ENCODE measurements at regions not wholly inside any gene's neighbourhood (a gene's known extent, or its start where the extent isn't known, plus 50 kb on each side); places are given as distances from the start of the nearest gene placed in this dataset.

DNA sequence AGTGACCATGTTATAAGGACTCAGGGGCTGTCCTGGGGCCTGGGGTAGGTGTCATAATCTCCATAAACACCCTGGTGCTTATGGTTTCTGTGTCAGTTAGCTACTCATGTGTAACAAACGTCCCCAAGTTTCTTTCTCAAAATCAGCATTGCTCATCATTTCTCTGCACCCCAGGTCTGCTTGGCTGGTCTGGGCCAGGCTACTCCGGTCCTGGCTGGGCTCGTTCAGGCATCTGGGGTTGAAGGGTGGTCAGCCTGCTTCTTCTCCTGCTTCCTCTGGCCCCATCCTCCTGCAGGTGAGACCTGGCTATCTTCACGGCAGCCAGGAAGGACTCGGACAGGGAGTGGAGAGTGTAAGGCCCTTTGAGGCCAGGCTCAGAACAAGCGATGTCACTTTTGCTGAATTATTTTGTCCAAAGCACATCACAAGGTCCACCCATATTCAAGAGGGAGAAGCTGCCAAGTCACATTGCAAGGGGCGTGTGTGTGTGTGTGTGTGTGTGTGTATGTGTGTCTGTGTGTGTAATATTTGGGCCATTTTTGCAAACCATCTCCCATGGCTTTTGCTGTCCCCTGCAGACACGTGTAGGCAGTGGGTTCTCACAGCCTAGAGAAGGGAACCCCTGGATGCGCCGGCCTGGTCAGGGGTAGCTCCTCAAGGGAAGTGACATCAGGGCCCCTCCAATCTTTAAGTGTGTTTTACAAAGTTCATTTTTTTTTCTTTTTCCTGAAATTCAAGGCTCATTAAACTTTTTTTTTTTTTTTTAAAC, 535.8 kb downstream of the TBC1D22A start:
- no peak for DNase-seq
- no peaks in the 10 kb centered on the region for H3K36me3 ChIP-seq
- H3K27me3 ChIP-seq: peaks cover 0 to 40% (median 0%) of the 10 kb centered on the region in 3 donors
- intact Hi-C loops (cut with DNase I; ENCODE audit: low total_unique reads): no loop called here
- no peak overlapping the region for H3K27ac ChIP-seq
- no peak overlapping the region for H3K4me3 ChIP-seq
- TF ChIP-seq, protein P1, sequence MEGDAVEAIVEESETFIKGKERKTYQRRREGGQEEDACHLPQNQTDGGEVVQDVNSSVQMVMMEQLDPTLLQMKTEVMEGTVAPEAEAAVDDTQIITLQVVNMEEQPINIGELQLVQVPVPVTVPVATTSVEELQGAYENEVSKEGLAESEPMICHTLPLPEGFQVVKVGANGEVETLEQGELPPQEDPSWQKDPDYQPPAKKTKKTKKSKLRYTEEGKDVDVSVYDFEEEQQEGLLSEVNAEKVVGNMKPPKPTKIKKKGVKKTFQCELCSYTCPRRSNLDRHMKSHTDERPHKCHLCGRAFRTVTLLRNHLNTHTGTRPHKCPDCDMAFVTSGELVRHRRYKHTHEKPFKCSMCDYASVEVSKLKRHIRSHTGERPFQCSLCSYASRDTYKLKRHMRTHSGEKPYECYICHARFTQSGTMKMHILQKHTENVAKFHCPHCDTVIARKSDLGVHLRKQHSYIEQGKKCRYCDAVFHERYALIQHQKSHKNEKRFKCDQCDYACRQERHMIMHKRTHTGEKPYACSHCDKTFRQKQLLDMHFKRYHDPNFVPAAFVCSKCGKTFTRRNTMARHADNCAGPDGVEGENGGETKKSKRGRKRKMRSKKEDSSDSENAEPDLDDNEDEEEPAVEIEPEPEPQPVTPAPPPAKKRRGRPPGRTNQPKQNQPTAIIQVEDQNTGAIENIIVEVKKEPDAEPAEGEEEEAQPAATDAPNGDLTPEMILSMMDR (IDR thresholded peaks at IDR 0.05): no peak
- TF ChIP-seq EP300 (IDR thresholded peaks at IDR 0.05): no peak
- no peak for TF ChIP-seq POLR2AphosphoS5 (IDR thresholded peaks at IDR 0.05)
- no peak for TF ChIP-seq POLR2A (IDR thresholded peaks at IDR 0.05)
- WGBS, 5 donors: 79 to 88% (median 87%) methylated on average over 10 of the region's 10 CpGs
- peaks cover 0 to 5% (median 0%) of the 10 kb centered on the region in 4 donors for H3K4me1 ChIP-seq
- no peaks in the 10 kb centered on the region for H3K9me3 ChIP-seq

DNA sequence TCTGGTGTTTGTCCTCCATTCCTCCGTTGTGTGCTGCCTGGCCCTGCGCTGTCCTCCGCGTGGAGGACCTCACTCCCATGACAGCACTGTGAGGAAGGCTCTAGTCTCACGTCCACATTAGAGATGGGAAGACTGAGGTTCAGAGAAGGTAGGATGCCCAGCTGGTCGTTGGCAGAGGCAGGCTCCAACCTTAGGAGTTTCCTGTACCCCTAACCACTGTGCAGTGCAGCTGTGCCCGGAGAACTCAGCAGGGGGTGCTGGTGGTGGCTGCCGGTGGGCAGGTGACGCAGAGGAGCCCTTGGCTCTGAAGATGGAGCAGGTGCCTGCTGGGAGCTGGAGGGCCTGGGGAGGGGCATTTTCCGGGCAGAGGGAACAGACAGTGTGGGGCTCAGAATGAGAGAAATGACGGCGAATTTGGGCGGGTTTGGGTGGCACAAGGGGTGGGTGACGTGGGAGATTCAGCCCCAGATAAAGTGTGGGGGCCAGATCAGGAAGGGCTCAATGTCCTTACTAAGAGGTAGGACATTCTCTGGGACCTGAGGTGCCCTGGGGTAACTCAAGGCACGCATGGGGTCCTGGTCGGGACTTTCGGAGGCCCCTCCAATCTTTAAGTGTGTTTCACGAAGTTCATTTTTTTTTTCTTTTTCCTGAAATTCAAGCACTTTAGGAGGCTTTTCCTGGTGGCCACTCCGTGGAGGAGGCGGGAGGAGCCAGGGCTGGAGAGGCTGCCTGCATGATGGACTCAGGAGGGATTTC, 535.0 kb downstream of the TBC1D22A start:
- intact Hi-C loops (cut with DNase I; ENCODE audit: low total_unique reads): no loop called here
- H3K4me3 ChIP-seq: no peak overlapping the region
- H3K9me3 ChIP-seq: no peaks in the 10 kb centered on the region
- H3K36me3 ChIP-seq: no peaks in the 10 kb centered on the region
- peaks cover under 1 to 11% (median 4%) of the 10 kb centered on the region in 4 donors for H3K4me1 ChIP-seq
- H3K27ac ChIP-seq: no peak overlapping the region
- H3K27me3 ChIP-seq: peaks cover 0 to 40% (median 0%) of the 10 kb centered on the region in 3 donors
- DNase-seq: peak in 1 of 2 donors; percentile 8
- TF ChIP-seq, protein P1 (IDR thresholded peaks at IDR 0.05): no peak
- TF ChIP-seq EP300 (IDR thresholded peaks at IDR 0.05): no peak
- TF ChIP-seq POLR2AphosphoS5 (IDR thresholded peaks at IDR 0.05): no peak
- TF ChIP-seq POLR2A (IDR thresholded peaks at IDR 0.05): no peak
- WGBS, 5 donors: 83 to 90% (median 84%) methylated on average over 17 to 20 of the region's 20 CpGs

DNA sequence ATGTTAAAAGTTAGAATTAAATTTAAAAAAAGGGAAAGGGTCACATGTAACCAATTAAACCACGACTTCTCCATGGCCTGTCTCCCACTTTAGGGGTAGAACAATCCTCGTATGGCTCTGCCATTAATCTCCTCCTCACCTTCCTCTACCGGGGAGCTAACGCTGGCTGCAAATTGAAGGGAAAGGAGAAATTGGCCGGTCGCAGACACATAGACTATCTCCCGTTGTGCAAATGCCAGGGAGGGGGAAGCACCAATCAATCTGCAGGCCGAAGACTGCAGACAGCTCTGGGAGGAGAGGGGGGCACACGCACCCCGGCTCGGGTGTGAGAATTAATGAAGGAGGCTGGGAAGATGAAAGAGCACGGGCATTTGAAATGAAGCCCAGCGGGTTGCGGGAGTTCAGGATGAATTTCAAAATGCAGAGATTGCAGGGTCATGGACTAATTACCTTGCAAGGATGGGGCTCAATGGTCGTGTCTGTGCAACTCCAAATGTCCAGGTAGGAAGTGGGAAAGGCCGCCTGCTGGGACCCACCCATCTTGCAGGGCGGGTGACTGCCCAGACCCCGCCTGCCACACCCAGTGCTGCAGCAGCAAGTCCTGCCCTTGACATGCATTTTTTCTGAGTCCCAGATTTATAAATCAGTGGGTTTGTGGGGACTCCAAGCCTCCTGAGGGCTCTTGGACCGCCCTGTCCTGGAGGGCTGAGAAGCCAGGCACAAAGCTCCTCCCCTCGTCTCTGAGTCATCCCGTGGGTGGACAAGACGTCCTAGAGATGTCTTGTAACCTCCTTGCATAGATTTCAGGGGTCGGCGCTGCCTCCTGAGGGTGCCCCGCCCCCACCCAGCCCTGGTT, 534.2 kb downstream of the TBC1D22A start:
- intact Hi-C loops (cut with DNase I; ENCODE audit: low total_unique reads): no loop called here
- Histone ChIP-seq H3K27ac (no peak overlapping the region), H3K36me3 (no peaks in the 10 kb centered on the region), H3K27me3 (peaks cover 0 to 40% (median 0%) of the 10 kb centered on the region in 3 donors), H3K9me3 (no peaks in the 10 kb centered on the region), H3K4me3 (no peak overlapping the region), H3K4me1 (peaks cover 4 to 17% (median 8%) of the 10 kb centered on the region in 4 donors)
- TF ChIP-seq EP300 (IDR thresholded peaks at IDR 0.05): no peak
- DNase-seq: peak in 1 of 2 donors; percentile 17
- WGBS, 5 donors: 59 to 73% (median 68%) methylated on average over 24 to 25 of the region's 25 CpGs

DNA sequence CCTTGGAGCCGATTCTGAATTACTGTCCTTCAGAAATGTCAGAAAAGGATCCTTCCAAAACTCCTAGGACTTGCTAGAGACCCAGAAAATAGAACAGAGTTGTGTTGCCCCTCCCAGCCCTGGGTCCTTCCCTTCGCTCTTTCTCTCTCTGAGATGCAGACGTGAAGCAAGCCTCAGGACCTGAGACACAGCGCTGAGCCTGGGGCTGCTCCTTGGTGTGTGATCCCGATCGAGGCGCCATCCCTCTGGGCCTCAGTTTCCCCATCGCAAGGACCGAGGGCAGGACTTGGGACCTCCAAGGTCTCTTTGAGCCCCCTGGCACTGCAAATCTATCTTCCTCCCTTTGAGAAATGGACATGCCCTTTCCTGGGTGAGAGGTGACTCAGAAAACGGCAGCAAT, 533.5 kb downstream of the TBC1D22A start:
- peak in 1 of 2 donors; percentile 24 for DNase-seq
- Histone ChIP-seq H3K27me3 (peaks cover 0 to 40% (median 0%) of the 10 kb centered on the region in 3 donors), H3K36me3 (no peaks in the 10 kb centered on the region), H3K9me3 (no peaks in the 10 kb centered on the region), H3K4me1 (peaks cover 4 to 17% (median 9%) of the 10 kb centered on the region in 4 donors), H3K27ac (no peak overlapping the region), H3K4me3 (no peak overlapping the region)
- 79 to 90% (median 82%) methylated on average over 10 of the region's 10 CpGs for WGBS, 5 donors
- intact Hi-C loops (cut with DNase I; ENCODE audit: low total_unique reads): no loop called here
- TF ChIP-seq POLR2A (IDR thresholded peaks at IDR 0.05): no peak
